DMS53 (cell line): ENCODE measurements at regions not wholly inside any gene's neighbourhood (a gene's known extent, or its start where the extent isn't known, plus 50 kb on each side); places are given as distances from the start of the nearest gene placed in this dataset.
"Not testable (repeated sequence)": the region's sequence is repeated elsewhere in the genome, so short reads cannot be mapped to it uniquely, and the experiment has no call there.

Experiments
- DNase-seq: peaks from one replicate; lab custom pipeline; 2025; lab: John Stamatoyannopoulos, UW

DNA sequence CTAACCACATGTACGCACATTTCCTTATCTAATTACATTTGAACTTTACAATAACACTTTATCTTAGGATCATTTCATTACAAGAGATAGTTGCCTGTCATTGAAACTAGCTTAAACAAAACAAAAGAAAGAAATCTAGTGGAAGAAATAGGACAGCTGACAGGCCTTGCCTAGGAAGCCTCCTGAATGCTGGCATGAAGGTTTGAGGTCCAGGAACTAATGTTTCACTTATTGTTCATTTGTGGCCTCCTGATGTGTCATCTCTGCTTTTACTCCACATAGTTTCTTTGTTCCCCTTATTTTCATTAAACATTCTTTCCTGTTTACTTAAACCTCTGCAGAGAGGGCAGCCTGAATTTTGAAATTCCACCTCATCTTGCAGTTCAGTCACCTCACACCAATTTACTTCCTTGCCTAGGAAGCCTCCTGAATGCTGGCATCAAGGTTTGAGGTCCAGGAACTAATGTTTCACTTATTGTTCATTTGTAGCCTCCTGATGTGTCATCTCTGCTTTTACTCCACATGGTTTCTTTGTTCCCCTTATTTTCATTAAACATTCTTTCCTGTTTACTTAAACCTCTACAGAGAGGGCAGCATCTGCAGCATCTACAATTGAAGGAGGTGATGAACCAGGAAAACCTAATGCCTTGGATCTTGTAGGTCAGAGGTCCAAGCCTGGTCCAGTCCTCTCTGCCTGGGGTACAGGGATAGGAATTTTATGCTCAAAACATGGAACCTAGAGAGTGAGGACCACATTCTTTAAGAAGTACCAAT, 319.2 kb downstream of the SPATA31A1 start:
- DNase-seq, result not testable (repeated sequence)

DNA sequence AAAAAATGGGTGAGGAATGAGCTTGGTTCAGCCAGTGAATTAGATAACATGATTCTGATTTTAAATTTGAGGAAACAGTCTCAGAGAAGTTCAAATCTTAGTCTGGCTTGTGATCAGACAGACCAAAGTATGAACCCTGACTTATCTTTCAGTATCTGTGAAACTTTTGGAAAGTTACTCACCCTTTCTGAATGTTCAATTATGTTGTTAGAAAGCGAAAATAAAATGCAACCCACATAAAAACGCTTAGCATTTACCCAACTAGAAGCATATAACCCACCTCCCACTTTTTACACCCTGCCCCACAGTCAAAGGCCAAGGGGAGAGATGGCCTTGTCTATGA, 319.7 kb downstream of the SPATA31A1 start:
- not testable (repeated sequence) for DNase-seq

DNA sequence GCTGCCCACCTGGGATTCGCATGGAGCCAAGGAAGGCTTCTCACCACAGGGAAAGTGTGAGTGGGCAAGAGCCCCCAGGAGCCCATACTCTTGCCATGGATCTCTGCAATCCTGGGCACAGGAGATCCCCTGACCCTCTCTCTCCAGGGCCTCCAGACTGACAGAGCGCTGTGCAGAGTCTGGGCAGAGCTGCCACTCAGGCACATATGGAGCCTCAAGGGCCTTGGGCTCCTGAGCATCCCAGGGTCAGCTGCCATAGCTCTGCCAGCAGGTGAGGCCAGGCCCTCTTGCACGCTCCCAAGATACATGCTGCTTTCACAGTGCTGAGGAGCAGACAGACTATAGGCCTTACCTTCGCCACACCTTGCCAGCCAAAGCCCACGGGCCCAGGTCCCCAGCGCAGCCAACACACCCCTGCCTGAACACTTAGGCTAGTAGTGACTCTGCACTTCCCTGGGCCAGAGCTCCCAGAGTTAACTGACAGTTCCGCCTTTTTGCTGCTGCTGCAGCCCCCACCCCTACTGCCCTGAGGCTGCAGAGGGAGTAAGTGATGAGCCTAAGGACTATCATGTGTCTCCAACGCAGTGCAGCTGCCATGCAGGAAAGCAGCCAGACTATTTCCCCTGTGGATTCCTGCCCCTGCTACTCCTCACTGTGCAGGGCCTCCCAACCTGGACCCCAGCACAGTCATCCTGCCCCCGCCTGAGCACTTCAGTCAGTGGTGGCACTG, 323.2 kb downstream of the SPATA31A1 start:
- not testable (repeated sequence) for DNase-seq

DNA sequence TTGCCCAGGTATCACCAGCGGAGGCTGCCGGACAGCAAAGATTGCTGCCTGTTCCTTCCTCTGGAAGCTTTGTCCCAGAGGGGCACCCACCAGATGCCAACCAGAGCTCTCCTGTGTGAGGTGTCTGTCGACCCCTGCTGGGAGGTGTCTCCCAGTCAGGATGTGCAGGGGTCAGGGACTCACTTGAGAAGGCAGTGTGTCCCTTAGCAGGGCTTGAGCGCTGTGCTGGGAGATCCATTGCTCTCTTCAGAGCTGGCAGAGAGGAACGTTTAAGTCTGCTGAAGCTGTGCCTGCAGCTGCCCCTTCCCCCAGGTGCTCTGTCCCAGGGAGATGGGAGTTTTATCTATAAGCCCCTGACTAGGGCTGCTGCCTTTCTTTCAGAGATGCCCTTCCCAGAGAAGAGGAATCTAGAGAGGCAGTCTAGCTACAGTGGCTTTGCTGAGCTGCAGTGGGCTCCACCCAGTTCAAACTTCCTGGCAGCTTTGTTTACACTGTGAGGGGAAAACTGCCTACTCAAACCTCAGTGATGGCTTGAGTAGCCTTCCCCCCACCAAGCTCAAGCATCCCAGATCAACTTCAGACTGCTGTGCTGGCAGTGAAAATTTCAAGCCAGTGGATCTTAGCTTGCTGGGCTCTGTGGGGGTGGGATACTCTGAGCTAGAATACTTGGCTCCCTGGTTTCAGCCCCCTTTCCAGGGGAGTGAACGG, 325.4 kb downstream of the SPATA31A1 start:
- not testable (repeated sequence) for DNase-seq

DNA sequence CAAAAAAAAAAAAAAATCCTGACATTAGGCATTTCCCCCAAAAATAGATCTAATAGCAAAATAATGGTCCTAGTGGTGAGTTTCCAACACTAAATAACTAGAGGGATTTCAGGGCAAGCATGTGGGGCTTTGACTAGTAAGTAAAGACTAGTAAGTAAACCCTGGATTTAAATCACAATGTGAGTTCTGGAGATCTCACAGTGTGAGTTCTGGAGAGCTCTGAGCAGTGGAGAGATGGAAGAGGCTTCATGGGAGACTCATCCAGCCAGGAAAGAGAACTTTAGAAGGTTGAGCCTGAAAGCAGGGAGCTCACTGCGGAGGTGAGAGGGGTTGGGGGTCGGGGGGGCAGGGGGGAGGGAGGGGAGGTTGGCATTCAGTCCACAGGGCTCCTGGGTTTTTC, 373.4 kb downstream of the SPATA31A1 start:
- DNase-seq, result not testable (repeated sequence)

DNA sequence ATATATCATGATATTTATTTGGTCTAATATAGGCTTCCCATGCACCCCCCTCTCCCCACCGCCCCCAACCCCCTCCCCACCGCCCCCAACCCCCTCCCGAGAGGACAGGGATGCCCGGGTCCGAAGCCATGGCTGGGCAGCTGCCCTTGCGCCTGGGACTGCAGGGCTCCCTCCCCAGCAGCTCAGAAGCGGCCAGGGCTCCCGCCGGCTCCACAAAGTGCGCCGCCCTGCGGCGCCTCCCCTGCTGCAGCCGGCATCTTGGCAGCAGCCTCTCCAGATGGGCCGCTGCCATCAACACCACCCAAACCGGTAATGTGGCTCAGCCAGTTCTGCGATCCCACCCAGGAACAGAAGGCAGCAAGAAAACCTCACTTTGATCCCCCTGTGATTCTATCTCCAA, 389.4 kb downstream of the SPATA31A1 start:
- DNase-seq, result not testable (repeated sequence)

DNA sequence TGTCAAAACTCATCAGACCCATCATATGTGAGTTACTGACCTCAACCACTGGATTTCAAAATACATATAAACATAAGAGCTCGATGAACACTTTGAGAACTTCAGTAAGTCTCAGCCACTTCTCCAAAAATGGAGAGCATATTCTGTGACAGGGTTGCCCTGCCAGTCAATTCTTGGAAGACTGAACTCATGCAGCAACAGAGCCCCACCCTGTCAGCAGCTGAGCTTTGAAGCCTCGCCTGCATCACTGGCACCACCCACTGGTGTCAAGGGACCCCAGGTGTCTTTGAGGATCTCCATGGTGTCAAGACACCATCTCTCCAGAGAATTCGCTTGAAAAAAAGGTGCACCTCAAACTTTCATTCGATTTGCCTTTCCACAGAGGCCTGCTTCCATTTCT, 420.1 kb downstream of the SPATA31A1 start:
- not testable (repeated sequence) for DNase-seq

DNA sequence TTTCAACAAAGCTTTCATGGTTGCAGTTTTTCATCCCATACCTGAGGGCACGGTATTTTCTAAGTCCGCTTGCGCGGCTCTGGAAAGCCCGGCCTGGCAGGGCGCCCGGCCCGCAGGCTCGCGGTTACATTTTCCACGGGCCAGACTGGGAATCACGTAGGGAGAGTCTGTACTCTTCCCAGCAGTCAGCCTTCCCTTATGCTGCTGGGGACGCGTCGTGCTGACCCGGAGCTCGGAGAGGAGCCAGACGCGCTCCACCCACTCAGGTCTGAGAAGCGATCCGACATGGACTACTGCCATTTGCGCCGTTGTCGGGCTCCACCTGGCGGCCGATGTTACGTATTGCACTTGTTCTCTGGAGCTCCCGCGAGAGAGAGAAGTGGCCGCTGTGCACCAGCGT, 435.9 kb downstream of the SPATA31A1 start:
- not testable (repeated sequence) for DNase-seq

DNA sequence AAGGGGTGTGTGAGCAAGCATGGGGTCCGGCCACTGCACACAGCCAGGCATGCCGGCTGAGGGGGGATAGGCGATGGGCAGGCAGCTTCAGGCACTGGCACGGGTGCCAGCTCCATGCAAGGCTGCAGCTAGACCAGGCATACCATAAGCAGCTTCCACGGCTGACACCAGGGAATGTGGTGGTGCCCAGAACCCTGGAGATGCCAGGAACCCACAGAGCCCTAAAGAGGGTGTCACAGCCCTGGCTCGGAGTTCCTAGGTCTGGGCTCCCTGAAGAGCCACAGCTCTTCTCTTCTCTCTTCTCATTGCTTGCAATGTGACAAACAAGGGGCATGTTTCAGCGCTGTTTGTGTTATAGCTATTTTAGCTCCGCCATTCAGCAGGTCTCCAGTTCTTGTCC, 442.5 kb downstream of the SPATA31A1 start:
- not testable (repeated sequence) for DNase-seq

DNA sequence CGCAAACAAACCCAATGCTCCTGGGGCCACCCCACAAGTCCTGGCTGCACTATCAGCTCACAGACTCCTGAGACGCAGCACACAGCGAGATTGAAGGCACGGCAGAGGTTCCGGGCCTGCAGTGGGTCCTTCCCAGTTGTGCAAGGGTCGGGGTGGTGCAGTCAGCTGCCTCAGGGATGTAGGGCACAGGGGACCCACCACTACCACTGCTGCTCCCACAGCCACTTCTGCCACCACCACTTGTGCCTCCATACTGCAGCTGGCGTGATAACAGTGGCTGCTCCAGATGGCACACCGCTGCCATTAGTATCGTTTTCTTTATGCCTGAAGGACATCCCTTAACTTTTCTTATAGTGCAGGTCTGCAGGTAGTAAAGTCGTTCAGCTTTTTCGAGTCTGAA, 443.8 kb downstream of the SPATA31A1 start:
- not testable (repeated sequence) for DNase-seq

DNA sequence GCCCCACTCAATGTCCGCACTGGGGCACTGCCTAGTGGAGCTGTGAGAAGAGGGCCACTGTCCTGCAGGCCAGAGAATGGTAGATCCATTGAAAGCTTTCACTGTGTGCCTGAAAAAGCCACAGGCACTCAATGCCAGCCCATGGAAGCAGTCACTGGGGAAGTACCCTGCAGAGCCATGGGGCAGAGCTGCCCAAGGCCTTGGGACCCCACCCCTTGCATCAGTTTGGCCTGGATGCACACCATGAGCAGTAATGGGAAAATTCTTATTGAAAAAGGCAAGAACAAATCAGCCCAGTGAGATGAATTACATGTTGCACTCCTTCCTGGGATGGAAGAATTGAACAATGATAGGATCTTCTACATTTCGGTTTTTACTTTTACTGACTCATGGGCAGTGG, 447.1 kb downstream of the SPATA31A1 start:
- DNase-seq, result not testable (repeated sequence)

DNA sequence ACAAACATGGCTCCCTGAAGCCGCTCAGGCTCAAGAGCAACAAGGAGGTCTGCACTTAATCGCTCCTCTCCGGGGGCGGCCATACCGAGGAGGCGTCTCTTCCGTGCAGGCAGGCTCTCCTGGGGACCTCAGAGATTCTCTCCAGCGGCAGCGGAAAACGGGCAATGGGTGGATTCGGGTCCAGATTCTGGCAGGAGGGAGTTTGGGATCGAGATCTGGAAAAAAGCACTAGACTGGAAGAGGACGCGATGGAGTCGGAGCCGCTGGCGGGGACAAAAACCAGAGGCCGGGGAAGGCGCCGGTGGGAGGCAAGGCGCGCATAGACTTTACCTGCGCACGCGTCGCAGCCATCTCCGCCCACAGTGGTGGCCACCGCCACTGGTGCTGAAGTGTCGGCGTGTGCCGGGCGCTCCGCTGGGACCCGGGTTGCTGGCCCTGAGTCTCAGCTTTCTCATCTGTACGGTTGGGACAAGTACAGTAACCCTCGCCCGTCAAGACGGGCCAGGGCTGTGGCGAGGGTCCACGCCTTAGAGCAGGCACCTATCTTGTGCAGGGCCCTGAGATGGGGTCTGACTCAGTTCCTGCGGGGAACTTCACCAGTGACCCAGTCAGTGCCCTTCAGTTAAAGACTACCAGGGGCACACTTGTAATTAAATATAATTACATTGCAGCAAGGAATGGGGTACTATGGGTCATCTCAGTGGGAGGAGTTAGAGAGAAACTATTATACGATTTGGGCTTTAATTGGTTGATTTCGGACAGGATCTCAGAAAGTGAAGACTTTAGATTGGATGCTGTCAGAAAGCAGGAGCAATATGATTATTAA, 454.1 kb downstream of the SPATA31A1 start:
- DNase-seq, result peak; percentile 69

DNA sequence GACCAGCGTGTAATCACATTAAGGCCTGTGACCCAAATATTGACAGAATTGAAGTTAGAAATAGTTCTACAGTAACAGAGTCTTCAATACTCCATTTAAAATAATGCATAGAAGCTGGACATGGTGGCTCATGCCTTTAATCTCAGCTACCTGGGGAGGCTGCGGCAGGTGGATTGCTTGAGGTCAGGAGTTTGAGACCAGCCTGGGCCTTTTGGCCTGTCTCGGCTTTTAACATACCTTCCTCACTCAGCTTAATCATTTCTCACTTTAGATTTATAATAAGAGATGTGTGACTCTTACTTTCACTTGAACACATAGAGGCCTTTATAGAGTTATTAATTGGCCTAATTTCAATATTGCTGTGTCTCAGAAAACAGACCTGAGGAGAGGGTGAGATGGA, 454.9 kb downstream of the SPATA31A1 start:
- not testable (repeated sequence) for DNase-seq

DNA sequence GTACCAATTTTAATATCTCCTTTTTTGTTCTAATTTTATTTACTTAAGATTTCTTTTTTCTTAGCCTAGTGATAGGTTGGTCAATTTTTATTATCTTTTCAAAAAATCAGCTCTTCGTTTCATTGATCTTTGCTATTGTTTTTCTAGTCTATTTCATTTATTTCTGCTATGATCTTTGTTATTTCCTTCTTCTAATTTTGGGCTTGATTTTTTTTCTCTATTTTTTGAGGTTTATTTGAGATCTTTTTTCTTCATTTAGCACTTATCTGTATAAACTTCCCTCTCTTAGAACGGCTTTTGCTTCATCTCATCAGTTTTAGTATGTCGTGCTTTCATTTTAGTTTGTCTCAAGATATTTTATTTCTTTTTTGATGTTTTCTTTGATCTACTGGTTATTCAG, 456.1 kb downstream of the SPATA31A1 start:
- DNase-seq, result not testable (repeated sequence)

DNA sequence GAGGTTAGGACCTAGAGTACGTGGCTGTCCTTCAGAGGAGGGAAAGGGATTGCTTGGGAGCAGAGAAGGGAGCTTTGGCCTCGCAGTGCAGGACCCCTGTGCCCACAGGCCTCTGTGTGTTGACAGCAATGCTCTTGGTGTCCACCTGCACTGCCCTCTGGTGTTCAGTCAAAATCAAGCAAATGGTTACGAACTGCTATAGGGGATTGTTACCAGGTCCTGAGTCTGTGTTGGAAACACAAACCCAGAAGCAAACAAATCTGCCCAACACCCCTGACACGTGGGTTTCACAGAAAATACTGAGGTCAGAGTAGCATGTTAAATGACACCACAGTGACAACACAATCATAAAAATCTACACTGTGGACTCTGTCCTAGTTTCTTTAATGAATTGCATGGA, 473.0 kb downstream of the SPATA31A1 start:
- DNase-seq, result peak; percentile 26
